Gastrocnemius medialis (tissue), 4 donors: ENCODE measurements at regions not wholly inside any gene's neighbourhood (a gene's known extent, or its start where the extent isn't known, plus 50 kb on each side); places are given as distances from the start of the nearest gene placed in this dataset.

Experiments used
- POLR2A ChIP-seq, 2 donors: fragments of 450-650 bp; IDR thresholded peaks; one replicate each; pipeline ENCODE4 v1.6.1; 2017; ENCODE audit warnings: antibody characterized with exemption in 2 of 2, mild to moderate bottlenecking in 2 of 2, moderate library complexity in 2 of 2
- TF ChIP-seq, protein P1 (sequence below), 5 experiments: fragments of 450-650 bp in 3 of 5; fragments of 200-600 bp in 2 of 5; sonication (generic) in 2 of 5; IDR thresholded peaks in 4 of 5; conservative IDR thresholded peaks in 1 of 5; 1 replicate in 4 of 5; 2 replicates in 1 of 5; pipeline ENCODE4 v1.5.1; 2016 to 2019; ENCODE audit warnings: antibody characterized with exemption in 5 of 5, mild to moderate bottlenecking in 3 of 5, moderate library complexity in 3 of 5

DNA sequence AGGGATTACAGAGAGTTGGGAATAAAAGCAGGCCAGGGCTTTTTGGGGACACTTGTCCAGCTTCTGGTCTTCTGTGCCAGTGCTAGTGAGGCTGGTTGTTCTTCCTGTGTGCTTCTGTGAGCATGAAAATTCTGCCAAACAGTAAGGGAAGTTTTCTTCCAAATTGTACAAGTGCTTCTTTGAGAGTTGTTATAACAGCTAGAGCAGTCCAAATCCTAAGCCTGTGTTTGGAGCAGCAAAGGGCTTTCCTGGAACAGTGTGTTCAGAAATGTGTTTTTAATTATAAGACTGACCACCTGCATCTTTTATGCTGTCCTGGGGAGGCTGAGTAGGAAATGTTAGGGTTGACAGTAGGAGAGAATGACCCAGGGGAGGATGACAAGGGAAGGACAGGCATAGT lies 223.0 kb upstream of the P2RY1 start:
- TF ChIP-seq, protein P1, sequence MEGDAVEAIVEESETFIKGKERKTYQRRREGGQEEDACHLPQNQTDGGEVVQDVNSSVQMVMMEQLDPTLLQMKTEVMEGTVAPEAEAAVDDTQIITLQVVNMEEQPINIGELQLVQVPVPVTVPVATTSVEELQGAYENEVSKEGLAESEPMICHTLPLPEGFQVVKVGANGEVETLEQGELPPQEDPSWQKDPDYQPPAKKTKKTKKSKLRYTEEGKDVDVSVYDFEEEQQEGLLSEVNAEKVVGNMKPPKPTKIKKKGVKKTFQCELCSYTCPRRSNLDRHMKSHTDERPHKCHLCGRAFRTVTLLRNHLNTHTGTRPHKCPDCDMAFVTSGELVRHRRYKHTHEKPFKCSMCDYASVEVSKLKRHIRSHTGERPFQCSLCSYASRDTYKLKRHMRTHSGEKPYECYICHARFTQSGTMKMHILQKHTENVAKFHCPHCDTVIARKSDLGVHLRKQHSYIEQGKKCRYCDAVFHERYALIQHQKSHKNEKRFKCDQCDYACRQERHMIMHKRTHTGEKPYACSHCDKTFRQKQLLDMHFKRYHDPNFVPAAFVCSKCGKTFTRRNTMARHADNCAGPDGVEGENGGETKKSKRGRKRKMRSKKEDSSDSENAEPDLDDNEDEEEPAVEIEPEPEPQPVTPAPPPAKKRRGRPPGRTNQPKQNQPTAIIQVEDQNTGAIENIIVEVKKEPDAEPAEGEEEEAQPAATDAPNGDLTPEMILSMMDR (IDR thresholded peaks at IDR 0.05 in 4 of 5, conservative IDR thresholded peaks at IDR 0.05 in 1 of 5): no peak
- TF ChIP-seq POLR2A (IDR thresholded peaks at IDR 0.05): no peak
